HG02642 (cell line): ENCODE measurements at regions not wholly inside any gene's neighbourhood (a gene's known extent, or its start where the extent isn't known, plus 50 kb on each side); places are given as distances from the start of the nearest gene placed in this dataset.
"Not testable (repeated sequence)": the region's sequence is repeated elsewhere in the genome, so short reads cannot be mapped to it uniquely, and the experiment has no call there.

ENCODE experiments used
- ATAC-seq: cut with Tn5 transposase; IDR thresholded peaks from one replicate; pipeline ENCODE4 v1.9.1; 2021; ENCODE audit warnings: mild to moderate bottlenecking; ENCODE audit not compliant: unreplicated experiment, poor library complexity

DNA sequence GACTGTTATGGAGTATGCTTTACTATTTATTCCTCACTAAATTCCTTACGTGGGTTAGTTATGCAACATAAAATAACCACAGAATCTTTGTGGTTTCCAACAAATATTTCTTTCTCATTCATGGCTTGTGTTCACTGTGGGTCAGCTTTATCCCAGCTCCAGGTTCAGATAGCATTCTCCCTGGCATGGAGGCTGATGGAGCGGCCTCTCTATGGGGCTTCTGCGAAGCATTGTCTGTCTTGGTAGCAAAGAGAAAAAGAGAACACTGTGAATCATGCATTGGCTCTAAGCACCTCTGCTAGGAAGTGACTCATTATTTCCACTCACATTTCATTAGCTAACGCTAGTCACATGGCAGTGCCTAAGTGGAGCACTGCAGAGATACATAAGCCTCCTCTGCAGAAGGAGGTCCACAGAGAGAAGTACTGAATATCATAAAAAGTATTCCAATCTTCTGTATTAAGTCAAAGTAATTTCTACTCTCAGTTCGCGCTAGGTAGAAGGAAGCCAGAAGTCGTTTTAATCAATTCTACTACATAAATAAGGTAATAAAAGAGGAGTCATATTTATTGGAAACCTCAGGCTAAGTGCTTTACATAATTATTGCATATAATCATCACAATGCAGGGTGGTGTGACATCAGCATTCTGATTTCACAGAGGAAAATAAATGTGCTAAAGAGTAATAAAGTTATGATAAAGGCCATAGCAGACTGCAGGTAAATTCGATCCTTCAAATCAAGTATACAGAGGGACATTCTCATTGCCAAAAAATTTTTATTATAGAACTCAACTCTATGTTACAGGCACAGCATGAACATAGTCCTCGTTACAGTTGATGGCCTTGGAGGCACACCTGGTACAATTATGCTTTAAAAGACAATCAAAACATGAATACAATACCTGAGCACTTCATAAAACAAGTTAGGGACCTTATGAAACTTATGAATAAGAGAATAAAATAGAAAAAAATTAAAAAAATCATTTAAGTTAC lies 531.1 kb downstream of the CETN3 start:
- no peak for ATAC-seq

DNA sequence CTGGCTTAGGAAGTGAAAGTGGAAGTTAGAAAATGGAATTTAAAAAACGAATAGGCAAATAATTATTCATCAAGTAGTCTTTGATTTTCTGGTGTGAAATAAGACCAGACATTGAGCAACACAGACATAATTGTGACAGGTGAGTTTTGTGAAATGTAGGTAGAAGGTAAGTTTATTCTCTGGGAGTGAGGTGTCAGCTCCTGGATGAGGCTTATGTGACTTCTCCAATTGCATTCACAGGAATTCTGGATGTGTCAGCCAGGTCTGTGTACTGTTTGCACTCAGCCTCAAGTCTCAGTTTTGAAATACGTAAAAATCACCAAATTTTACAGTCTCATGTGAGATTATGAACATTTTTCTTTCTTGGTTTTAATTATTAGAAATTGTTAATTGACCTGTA lies 537.6 kb downstream of the CETN3 start:
- no peak for ATAC-seq

DNA sequence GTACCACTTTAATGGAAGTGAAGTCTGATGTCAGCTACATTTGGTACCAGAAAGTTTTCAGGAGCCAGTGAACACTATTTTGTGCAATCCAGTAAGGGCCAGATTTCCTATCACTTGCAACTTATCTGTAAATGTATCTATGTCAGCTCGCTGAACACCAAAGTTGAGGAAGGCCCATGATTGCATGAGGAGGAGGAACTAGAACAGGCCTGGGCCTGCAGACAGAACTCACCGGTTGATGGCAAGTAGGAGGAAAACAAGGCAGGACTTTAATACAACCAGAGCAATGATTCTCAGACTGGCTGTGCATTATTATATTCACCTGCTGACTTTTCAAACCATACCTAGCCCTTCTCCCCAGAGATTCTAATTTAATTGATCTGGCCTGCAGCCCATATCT lies 540.2 kb downstream of the CETN3 start:
- no peak for ATAC-seq

DNA sequence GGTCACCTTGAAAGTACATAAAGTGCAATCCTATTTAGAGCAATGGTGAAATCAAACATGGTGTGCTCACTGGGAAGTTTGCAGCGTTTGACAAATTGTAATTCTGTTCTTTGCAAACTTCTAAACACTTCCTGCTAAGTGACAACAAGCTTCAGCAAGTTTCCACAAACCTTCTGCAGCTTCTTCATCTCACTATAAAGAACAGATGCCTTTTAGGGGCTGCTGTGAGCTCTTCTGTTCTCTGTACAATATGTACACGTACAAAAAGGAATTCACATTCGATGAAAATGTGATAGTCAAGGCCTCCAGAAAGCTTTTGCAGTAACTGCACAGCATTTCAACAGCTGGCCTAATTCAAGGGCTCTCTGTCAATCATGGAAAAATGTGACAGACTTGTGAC lies 543.1 kb downstream of the CETN3 start:
- no peak for ATAC-seq

DNA sequence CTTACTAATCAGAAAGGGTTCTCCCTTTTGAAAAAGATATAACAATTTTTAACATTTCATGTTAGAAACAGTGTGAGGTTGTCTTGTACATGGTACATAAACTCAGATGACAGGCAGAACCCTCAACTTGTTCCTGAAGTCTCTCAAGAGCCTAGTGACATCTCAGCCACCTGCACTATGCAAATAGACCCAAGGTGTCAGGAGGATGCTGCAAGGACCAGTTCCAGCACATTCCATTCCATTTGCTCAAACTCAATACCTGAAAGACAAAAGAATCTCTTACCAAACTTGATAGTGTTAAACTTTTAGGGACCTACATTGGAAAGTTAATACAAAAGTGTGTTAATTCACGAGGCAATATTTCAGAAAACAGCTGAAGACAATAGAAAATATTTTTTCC lies 544.6 kb downstream of the CETN3 start:
- ATAC-seq: no peak

DNA sequence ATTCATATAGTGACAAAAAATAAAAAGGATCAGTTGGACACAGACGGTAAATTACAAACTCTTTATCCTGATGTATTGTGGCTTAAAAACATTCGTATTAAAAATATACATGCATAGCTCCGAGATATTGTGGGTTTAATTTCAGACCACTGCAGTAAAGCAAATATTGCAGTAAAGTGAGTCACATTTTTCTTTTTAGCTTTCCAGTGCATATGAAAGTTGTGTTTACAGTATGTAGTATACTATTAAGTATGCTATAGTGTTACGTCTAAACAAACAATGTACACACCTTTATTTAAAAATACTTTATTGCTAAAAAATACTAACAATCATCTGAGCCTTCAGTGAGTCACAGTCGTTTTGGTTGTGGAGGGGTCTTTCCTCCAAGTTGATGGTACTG lies 551.8 kb downstream of the CETN3 start:
- no peak for ATAC-seq

DNA sequence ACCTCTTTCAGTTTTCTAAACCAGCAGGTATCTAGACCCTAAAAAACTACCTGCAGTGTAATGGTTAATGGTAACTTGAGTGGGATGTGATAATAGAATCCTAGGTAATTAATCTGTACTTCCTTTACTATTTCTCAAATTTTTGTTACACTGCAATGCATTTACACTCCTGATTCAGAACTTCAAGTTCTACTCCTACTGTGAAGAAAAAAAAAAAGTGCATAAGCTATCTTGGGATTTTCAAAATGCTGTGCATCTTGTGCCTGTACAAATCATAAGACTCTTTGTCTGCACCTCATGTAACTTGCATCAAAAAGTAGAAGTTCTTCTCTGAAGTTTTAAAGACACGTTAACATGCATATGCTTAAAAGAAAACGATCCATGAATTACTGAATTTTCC lies 554.1 kb downstream of the CETN3 start:
- ATAC-seq: no peak

DNA sequence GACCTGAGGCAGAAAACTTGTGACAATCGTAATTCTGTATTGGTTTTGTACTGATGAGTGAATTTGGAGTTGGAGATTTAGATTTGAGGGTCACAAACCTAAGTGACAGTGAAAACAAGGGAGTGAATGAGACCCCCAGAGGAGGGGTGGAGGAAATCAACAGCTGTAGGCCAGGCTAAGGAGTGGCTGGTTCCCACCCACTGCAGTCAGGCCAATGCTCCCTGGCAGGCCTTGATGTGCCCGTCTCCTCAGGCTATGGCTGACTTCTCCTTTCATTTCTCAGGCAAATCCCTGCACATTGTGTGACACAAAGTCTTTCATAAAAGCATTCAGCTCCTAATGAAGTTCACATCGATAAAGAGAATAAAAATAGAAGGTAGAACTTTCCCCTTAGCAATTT lies 557.6 kb downstream of the CETN3 start:
- no peak for ATAC-seq

DNA sequence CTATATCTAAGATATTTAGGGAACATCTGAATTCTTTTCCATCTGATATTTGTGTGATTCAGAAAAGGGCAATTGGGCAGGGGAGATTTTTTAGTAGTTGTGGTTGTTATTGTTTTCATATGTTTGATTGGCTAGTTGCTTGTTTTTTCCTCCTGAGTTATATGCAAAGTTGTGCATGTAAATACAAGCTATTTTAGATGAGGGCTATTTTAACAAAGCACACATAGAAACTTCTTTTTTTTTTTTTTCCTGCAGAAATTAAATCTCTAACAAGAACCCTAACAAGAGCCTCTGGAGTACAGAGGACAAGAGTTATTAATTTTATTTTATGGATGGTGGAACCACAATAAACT lies 559.1 kb downstream of the CETN3 start:
- ATAC-seq: peak; percentile 51

DNA sequence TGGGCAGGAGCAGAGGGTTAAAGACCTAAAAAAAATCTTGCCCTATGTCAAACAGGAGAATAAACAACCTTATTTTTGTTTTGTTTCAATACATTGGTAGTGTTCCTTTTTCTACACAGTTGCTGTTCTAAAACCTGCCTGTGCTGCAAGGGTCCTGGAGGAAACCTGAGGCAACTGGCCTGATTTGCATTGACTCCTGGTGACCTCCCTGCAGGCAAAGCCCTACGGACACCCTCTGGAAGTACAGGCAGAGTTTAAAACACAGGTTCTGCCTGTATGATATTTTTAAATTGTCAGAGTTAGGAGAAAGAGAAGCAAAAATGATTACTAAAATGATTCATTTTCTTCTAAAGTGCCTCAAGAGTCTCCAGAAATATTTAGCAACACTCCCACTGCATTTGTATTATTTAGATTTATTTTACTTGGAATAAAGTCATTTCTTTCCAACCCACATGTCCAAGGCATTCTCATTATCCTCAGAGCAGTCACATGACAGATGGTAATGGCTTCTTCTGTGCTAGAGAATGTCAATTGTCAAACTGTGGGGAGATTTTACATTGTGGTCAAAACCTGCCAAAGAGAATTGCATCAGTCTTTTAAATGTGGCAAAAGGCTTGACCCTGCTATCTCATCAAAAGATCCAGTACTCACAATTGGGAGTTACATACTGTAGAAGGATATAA lies 559.6 kb downstream of the CETN3 start:
- peak; percentile 32 for ATAC-seq

DNA sequence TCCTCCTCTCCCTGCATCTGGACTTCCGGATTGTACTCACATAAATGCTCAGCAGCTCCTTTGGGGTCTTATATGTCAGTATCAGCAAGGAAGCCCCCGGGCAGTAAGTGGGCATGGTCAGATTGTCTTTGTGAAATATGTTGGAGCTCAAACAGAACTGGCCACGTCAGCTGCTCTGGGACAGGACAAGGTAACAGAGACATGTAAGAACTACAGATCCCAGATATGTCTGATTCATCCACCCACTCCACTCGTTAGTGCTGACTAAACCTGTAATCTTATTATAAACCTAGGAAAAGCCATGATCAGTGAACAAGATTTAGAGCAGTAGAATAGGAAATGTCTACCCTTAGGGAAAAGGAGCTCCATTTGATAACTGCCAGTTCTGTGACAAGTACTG lies 561.8 kb downstream of the CETN3 start:
- ATAC-seq: no peak

DNA sequence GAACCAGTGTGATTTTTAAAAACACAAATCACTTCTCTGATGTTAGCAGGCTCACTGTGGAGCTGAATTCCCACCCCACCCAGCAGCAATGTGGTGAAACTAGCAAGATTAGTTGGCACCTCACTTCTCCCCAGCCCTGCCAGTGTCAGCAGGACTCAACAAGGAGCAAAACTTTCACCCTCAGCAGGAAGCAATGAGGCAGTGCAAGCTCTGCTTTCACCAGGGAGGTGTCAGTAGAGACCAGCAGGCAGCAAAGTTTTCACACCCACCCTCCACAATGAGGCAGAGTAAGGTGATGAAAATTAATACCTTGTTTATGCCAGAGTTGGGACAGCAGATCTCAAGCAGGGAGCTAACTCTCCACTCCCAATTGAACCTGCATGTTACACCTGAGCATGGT lies 565.0 kb downstream of the CETN3 start:
- ATAC-seq: no peak

DNA sequence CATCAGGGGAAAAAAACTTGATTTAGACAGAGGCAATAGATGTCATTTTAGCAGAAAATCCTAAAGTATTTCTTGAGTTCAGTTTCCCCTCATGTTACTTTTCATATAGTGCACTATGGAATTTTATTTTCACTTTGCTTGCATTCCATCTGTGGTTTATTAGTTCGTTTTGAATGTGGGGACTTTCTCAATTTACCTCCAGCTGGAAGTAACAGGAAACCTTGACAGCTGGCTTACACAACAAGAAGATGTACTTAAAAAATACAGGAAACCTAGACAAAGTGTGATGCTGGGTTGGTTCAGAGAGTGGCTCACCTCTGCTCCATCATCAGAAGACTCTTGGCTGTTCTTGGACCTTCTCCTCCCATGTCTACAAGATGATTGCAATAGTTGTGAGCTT lies 567.0 kb downstream of the CETN3 start:
- no peak for ATAC-seq

DNA sequence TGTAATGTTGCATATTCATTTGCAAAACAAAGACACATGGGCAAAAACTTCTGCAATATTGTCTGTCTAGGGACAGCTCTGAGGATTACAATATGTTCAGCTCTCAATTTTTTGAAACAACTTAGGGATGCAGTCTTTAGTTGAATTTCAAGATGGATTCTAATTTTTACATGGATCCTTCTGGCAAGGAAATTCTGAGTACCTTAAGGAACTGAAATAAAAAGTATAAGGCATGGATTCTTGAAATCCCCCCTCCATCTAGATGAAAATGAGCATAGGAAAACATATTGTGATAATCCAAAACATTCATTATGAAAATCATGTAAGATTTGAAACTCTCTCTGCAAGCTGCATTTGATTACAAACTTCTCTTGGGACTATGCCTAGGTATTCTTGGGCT lies 568.6 kb downstream of the CETN3 start:
- ATAC-seq: no peak

DNA sequence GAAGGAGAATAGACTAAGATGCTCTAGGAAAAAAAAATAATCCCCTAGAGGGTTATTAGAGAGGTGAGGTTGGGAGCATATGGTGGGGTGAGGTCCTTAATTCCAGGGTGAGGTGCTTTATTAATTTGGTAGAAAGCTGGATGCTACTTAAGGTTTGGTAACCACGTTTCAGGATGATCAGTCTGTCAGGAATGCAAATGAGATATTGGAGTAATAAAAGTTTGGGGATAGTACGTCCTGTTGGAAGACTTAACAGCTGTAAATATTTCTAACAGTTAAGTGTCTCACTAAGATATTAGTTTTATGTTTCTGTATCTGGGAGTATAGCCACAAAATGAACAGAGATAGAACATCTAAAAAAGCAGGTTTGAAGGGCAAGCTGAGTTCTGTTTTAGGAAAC lies 578.9 kb downstream of the CETN3 start:
- no peak for ATAC-seq

DNA sequence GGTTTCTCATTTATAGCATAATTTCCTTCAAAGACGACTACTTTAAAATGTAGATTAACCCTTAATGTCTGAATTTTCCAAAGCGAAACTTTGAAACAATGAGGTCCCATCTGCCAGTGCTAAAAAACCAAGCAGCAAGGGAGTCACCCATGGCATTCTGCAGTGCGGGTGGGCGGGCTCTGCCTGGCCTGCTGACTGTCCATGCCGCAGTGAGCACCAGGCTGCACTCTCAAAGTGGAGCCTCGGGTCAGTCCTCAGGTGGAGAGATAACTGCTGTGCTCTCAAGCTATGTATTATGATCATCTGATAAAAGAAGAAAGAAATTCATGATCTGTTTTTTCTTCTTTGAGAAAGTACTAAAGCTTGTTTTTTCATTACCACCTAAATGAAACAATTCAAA lies 581.6 kb downstream of the CETN3 start:
- ATAC-seq: no peak

DNA sequence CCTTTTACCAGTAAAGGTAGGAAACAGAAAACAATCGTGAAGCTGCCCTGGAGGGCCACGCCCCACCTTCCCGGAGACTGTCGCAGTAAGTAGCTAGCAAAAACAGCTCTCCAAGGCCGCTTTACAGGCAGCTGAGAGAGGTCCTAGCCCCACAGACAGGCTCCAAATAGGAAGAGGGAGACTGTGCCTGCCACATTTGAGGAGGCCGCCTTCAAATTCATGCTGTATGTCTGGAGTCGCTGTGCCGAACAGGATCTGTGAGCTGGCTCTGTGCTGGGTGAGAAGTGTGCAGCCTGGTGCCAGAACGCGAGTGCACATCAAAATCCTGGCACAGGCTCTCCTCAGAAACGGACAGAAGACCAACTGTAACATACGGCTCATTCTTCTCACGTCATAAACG lies 582.2 kb downstream of the CETN3 start:
- no peak for ATAC-seq

DNA sequence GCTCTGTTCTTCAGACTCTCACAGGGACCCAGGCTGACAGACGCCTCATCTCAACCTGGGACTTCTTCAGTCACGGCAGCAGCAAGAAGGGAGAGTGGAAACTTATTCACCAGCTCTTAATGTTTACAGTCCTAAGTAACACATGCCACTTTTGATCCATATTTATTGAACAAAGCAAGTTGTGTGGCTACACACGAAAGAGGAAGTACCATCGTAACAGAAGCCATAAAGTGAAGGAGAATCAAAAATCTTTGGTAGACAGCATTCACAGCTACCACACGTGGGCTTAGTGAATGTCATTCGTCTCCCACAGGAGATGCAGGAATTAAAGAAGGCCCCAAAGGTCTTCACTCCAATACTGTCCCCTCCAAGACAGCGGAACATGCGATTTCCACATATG lies 582.6 kb downstream of the CETN3 start:
- no peak for ATAC-seq

DNA sequence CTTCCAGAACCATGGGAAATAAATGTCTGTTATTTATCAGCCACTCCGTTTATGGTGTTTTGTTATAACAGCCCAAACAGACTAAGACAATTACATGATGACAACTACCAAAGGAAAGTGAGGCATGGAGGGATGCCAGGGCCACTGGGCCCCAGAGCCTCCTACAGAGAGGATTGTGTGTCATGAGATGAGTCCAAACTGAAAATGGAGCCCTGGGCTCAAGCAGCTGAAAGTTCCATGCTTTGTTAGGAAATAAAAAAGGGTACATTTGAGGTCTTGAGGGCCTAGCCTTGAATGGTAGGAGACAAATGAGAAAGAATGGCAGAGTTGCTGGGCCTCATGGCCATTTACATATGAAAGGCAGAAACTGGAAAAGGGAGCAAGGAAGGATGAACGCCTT lies 586.5 kb downstream of the CETN3 start:
- no peak for ATAC-seq

DNA sequence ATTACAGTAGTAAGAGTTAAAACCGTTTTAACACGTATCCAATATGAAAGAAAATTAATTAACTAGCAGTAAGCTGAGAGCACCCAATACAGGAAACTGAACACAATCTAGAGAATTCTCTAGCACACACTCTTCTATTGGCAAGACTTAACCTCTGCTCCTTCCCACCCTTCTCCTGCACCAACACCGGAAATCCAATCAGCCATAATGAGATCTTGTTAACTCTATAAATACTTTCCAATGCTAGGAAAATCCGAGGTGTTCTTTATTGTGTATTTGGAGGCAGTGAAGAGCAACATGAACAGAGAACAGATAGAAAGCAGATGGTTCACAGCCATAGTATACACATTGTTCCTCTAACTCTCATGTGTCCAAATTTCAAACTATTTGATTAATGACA lies 591.7 kb downstream of the CETN3 start:
- ATAC-seq: no peak

DNA sequence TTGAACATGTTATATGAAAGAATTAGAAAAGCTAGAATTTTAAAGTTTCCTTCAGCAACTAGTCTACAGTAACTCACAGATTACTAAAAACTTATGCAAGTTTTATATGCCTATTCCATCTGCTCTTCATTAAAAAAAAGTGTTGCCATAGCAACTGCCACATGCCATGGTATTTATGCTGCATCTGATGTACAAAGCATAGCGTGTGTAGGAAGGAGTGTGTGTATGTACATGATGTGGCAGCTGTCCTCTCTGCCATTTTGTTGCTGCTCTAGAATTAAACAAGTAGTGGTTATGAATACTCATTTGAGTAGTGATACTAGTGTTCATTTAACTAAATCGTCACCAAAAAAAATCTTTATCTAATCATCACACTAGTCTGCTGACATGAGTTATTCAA lies 593.5 kb downstream of the CETN3 start:
- no peak for ATAC-seq

DNA sequence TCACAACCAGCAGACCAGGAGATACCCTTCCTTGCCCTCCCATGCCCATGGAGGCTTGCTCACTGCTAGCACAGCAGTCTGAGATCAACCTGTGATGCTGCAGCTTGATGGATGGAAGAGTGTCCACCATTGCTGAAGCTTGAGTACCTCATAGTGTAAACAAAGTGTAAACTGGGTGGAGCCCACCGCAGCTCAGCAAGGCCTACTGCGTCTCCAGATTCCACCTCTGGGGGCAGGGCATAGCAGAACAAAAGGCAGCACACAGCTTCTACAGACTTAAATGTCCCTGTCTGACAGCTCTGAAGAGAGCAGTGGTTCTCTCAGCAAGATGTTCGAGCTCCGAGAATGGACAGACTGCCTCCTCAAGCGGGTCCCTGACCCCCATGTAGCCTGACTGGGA lies 608.8 kb downstream of the CETN3 start:
- ATAC-seq: not testable (repeated sequence)
